IPS-11a (cell line): ENCODE measurements at regions not wholly inside any gene's neighbourhood (a gene's known extent, or its start where the extent isn't known, plus 50 kb on each side); places are given as distances from the start of the nearest gene placed in this dataset.

Source experiments
- H3K4me3 ChIP-seq: one replicate; pipeline ENCODE4 v1.5.1; 2013; ENCODE audit warnings: low read depth, low read length, control low read depth

- no peak overlapping the region for H3K4me3 ChIP-seq
Observed at GRCh38 chr4:178899084-178899483, 1456.8 kb upstream of the AGA start.

GRCh38 chr4:178917756-178918155 is 1475.5 kb upstream of the AGA start:
- no peak overlapping the region for H3K4me3 ChIP-seq

GRCh38 chr4:178937130-178937529 is 1494.9 kb upstream of the AGA start:
- H3K4me3 ChIP-seq, result no peak overlapping the region

- H3K4me3 ChIP-seq, result no peak overlapping the region
Observed at GRCh38 chr4:178941975-178942374, 1499.7 kb upstream of the AGA start.

- no peak overlapping the region for H3K4me3 ChIP-seq
Observed at GRCh38 chr4:178953447-178954120, 1511.3 kb upstream of the AGA start.

- H3K4me3 ChIP-seq, result no peak overlapping the region
Observed at GRCh38 chr4:178955614-178956013, 1513.4 kb upstream of the AGA start.

- no peak overlapping the region for H3K4me3 ChIP-seq
Observed at GRCh38 chr4:178958725-178959440, 1516.6 kb upstream of the AGA start.

GRCh38 chr4:178963446-178964045 is 1521.3 kb upstream of the AGA start:
- no peak overlapping the region for H3K4me3 ChIP-seq

- no peak overlapping the region for H3K4me3 ChIP-seq
Observed at GRCh38 chr4:178966644-178967043, 1524.4 kb upstream of the AGA start.

GRCh38 chr4:178970433-178971140 is 1528.3 kb upstream of the AGA start:
- H3K4me3 ChIP-seq, result no peak overlapping the region

- H3K4me3 ChIP-seq, result no peak overlapping the region
Observed at GRCh38 chr4:178976861-178977260, 1534.6 kb upstream of the AGA start.

GRCh38 chr4:178993306-178993705 is 1551.1 kb upstream of the AGA start:
- H3K4me3 ChIP-seq, result no peak overlapping the region

- H3K4me3 ChIP-seq, result no peak overlapping the region
Observed at GRCh38 chr4:179001918-179002317, 1559.7 kb upstream of the AGA start.

- no peak overlapping the region for H3K4me3 ChIP-seq
Observed at GRCh38 chr4:179007755-179008154, 1565.5 kb upstream of the AGA start.

- H3K4me3 ChIP-seq, result no peak overlapping the region
Observed at GRCh38 chr4:179017581-179017980, 1575.3 kb upstream of the AGA start.

- no peak overlapping the region for H3K4me3 ChIP-seq
Observed at GRCh38 chr4:179027569-179027968, 1585.3 kb upstream of the AGA start.

GRCh38 chr4:179028321-179028720 is 1586.1 kb upstream of the AGA start:
- no peak overlapping the region for H3K4me3 ChIP-seq

GRCh38 chr4:179029683-179030082 is 1587.4 kb upstream of the AGA start:
- H3K4me3 ChIP-seq, result no peak overlapping the region

GRCh38 chr4:179040259-179040658 is 1598.0 kb upstream of the AGA start:
- no peak overlapping the region for H3K4me3 ChIP-seq

- no peak overlapping the region for H3K4me3 ChIP-seq
Observed at GRCh38 chr4:179048839-179049453, 1606.7 kb upstream of the AGA start.

- H3K4me3 ChIP-seq, result no peak overlapping the region
Observed at GRCh38 chr4:179051206-179051605, 1609.0 kb upstream of the AGA start.
